Spleen (tissue), 7 donors: ENCODE measurements at regions not wholly inside any gene's neighbourhood (a gene's known extent, or its start where the extent isn't known, plus 50 kb on each side); places are given as distances from the start of the nearest gene placed in this dataset.

ENCODE experiments used
- POLR2A ChIP-seq, 3 donors: fragments of 450-650 bp; IDR thresholded peaks; one replicate each; pipeline ENCODE4 v1.5.1; 2017; ENCODE audit warnings: antibody characterized with exemption in 3 of 3, mild to moderate bottlenecking in 1 of 3
- POLR2AphosphoS5 ChIP-seq, 3 donors: sonication (generic); formaldehyde crosslinking; IDR thresholded peaks; one replicate each; pipeline ENCODE4 v1.5.1; 2017; ENCODE audit warnings: antibody characterized with exemption in 3 of 3
- TF ChIP-seq, protein P1 (sequence below), 11 experiments: fragments of 200-600 bp in 7 of 11; fragments of 450-650 bp in 4 of 11; sonication (generic) in 4 of 11; IDR thresholded peaks in 8 of 11; conservative IDR thresholded peaks in 3 of 11; 1 replicate in 7 of 11; 2 replicates in 4 of 11; pipeline versions ENCODE4 v1.4.0 to v1.8.0; 2016 to 2021; ENCODE audit warnings: antibody characterized with exemption in 11 of 11, inconsistent platforms in 4 of 11, mild to moderate bottlenecking in 1 of 11
- donor health status: DM: no; HTN: no; CAD: no; lungs with moderate emphysema.
- donor health status: DM: no; HTN: no; CAD: no.
- donor health status: DM: no; HTN: no; CAD: no.

GRCh38 chr16:86893506-86893905 is 315.2 kb downstream of the FOXL1 start:
- TF ChIP-seq, protein P1, sequence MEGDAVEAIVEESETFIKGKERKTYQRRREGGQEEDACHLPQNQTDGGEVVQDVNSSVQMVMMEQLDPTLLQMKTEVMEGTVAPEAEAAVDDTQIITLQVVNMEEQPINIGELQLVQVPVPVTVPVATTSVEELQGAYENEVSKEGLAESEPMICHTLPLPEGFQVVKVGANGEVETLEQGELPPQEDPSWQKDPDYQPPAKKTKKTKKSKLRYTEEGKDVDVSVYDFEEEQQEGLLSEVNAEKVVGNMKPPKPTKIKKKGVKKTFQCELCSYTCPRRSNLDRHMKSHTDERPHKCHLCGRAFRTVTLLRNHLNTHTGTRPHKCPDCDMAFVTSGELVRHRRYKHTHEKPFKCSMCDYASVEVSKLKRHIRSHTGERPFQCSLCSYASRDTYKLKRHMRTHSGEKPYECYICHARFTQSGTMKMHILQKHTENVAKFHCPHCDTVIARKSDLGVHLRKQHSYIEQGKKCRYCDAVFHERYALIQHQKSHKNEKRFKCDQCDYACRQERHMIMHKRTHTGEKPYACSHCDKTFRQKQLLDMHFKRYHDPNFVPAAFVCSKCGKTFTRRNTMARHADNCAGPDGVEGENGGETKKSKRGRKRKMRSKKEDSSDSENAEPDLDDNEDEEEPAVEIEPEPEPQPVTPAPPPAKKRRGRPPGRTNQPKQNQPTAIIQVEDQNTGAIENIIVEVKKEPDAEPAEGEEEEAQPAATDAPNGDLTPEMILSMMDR (IDR thresholded peaks at IDR 0.05 in 8 of 11, conservative IDR thresholded peaks at IDR 0.05 in 3 of 11) = no peak
- TF ChIP-seq POLR2AphosphoS5 (IDR thresholded peaks at IDR 0.05) (no peak), POLR2A (IDR thresholded peaks at IDR 0.05) (no peak)
